Activated CD8-positive, alpha-beta T cell treated with anti-CD3 and anti-CD28 coated beads for 36 hours (primary cell): ENCODE measurements at regions not wholly inside any gene's neighbourhood (a gene's known extent, or its start where the extent isn't known, plus 50 kb on each side); places are given as distances from the start of the nearest gene placed in this dataset.

Experiments used
- ATAC-seq: fragments of 200-7000 bp; cut with Tn5 transposase; one replicate; pipeline ENCODE4 v1.10.0; 2021; ENCODE audit warnings: mild to moderate bottlenecking, moderate library complexity
- CTCF ChIA-PET: fragments of 350-600 bp; sonication (Branson Sonifier 250); formaldehyde crosslinking; loops from one replicate; lab custom pipeline; 2021; ENCODE audit warnings: antibody characterized with exemption; lab: Charles Lee
- POLR2A ChIA-PET: fragments of 350-600 bp; sonication (Branson Sonifier 250); formaldehyde crosslinking; loops from one replicate; lab custom pipeline; 2021; ENCODE audit warnings: antibody characterized with exemption; lab: Charles Lee
- DNase-seq: peaks from one replicate; pipeline ENCODE4 v3.0.0-alpha.2; 2020
- H3K27ac Mint-ChIP-seq: one replicate; pipeline ENCODE4 v1.8.0; 2021; ENCODE audit warnings: mild to moderate bottlenecking, mixed read lengths
- H3K27me3 Mint-ChIP-seq: one replicate; pipeline ENCODE4 v1.8.0; 2021; ENCODE audit warnings: mixed read lengths
- H3K36me3 Mint-ChIP-seq: one replicate; pipeline ENCODE4 v1.8.0; 2021; ENCODE audit warnings: low read depth, mixed read lengths
- H3K4me1 Mint-ChIP-seq: one replicate; pipeline ENCODE4 v1.8.0; 2021; ENCODE audit warnings: low read depth, mixed read lengths
- H3K4me3 Mint-ChIP-seq: one replicate; pipeline ENCODE4 v1.8.0; 2021; ENCODE audit warnings: mild to moderate bottlenecking, moderate library complexity, mixed read lengths
- H3K9me3 Mint-ChIP-seq: one replicate; pipeline ENCODE4 v1.8.0; 2021; ENCODE audit warnings: mixed read lengths
- intact Hi-C: fragments of 100-400 bp; cut with micrococcal nuclease; formaldehyde crosslinking; loops from one replicate; pipeline ENCODE4 v1.10.0; 2022
- TF ChIP-seq, protein P1 (sequence below): fragments of 200-600 bp; IDR thresholded peaks from one replicate; pipeline ENCODE4 v1.8.0; 2022; ENCODE audit warnings: antibody characterized with exemption, mild to moderate bottlenecking

DNA sequence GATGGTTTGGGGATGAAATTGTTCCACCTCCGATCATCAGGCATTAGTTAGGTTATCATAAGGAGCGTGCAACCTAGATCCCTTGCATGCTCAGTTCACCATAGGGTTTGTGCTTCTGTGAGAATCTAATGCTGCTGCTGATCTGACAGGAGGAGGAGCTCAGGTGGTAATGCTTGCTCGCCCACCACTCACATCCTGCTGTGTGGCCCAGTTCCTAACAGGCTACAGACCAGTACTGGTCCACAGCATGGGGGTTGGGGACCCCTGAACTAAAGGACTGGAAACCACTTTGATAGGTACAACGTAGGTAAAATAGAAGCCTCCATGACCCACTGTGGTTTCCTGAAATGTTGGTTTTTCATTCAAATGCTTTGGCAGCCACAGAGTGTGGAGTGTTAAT lies 109.3 kb upstream of the PROKR2 start:
- no peaks in the 10 kb centered on the region for H3K36me3 Mint-ChIP-seq
- no peaks in the 10 kb centered on the region for H3K4me1 Mint-ChIP-seq
- intact Hi-C loops, result no loop called here
- no peaks in the 10 kb centered on the region for H3K9me3 Mint-ChIP-seq
- CTCF ChIA-PET, result no interaction called here
- peaks cover 21% of the 10 kb centered on the region for H3K27me3 Mint-ChIP-seq
- no peak overlapping the region for H3K27ac Mint-ChIP-seq
- POLR2A ChIA-PET, result no interaction called here
- ATAC-seq (no peak), DNase-seq (no peak)
- H3K4me3 Mint-ChIP-seq, result no peak overlapping the region
- TF ChIP-seq, protein P1, sequence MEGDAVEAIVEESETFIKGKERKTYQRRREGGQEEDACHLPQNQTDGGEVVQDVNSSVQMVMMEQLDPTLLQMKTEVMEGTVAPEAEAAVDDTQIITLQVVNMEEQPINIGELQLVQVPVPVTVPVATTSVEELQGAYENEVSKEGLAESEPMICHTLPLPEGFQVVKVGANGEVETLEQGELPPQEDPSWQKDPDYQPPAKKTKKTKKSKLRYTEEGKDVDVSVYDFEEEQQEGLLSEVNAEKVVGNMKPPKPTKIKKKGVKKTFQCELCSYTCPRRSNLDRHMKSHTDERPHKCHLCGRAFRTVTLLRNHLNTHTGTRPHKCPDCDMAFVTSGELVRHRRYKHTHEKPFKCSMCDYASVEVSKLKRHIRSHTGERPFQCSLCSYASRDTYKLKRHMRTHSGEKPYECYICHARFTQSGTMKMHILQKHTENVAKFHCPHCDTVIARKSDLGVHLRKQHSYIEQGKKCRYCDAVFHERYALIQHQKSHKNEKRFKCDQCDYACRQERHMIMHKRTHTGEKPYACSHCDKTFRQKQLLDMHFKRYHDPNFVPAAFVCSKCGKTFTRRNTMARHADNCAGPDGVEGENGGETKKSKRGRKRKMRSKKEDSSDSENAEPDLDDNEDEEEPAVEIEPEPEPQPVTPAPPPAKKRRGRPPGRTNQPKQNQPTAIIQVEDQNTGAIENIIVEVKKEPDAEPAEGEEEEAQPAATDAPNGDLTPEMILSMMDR, result no peak

GRCh38 chr20:5416086-5416485 lies 99.3 kb upstream of the PROKR2 start:
- TF ChIP-seq, protein P1, result no peak
- Mint-ChIP-seq H3K4me3 (no peak overlapping the region), H3K27ac (no peak overlapping the region), H3K9me3 (no peaks in the 10 kb centered on the region), H3K27me3 (peaks cover 9% of the 10 kb centered on the region), H3K4me1 (no peaks in the 10 kb centered on the region), H3K36me3 (no peaks in the 10 kb centered on the region)
- CTCF ChIA-PET, result no interaction called here
- ATAC-seq (no peak), DNase-seq (no peak)
- POLR2A ChIA-PET, result no interaction called here
- intact Hi-C loops, result no loop called here

DNA sequence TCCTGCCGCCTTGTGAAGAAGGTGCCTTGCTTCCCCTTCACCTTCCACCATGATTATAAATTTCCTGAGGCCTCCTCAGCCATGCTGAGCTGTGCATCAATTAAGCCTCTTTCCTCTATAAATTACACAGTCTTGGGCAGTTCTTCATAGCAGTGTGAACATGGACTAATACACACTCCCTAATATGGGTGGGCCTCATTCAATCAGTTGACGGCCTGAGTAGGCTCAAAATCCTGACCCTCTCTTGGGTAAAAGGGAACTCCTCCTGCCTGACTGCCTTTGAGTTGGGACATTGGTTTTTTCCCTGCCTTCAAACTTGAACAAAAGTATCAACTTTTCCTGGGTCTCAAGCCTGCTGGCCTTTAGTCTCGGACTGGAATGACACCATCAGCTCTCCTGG lies 96.6 kb upstream of the PROKR2 start:
- intact Hi-C loops, result no loop called here
- POLR2A ChIA-PET, result no interaction called here

DNA sequence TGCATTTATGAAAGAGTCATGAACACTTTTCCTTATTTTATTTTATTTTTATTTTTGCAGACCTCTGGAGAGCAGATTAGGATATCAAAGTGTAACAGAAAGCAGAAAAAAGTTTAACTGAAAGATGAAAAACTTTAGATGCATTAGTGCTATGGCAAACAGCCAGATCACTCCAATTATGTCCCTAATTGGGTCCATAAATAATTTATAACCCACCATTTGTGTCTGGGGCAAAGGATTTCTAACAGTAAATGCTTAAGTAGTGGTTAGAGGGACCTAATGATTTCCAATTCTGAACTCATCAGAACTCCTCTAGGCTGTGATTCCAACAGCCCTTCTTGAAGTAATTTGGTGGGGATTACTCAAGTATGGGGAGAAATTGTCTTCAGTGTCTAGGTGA lies 93.7 kb upstream of the PROKR2 start:
- no peak for DNase-seq
- H3K36me3 Mint-ChIP-seq, result no peaks in the 10 kb centered on the region
- H3K4me1 Mint-ChIP-seq, result peaks cover 4% of the 10 kb centered on the region
- peaks cover 13% of the 10 kb centered on the region for H3K27me3 Mint-ChIP-seq
- intact Hi-C loops, result no loop called here
- ChIA-PET POLR2A (no interaction called here), CTCF (interaction anchor here (0.7 to 1.5 kb wide), 2 partner anchors 8 to 71 kb away, joined by 3 read pairs; no protein-coding TSS in a partner anchor)
- TF ChIP-seq, protein P1, result no peak
- no peaks in the 10 kb centered on the region for H3K9me3 Mint-ChIP-seq
- no peak overlapping the region for H3K27ac Mint-ChIP-seq
- no peak for ATAC-seq
- H3K4me3 Mint-ChIP-seq, result no peak overlapping the region

More for the DNA sequence above, 96.6 kb upstream of the PROKR2 start:
- TF ChIP-seq, protein P1, result no peak
- Mint-ChIP-seq H3K9me3 (no peaks in the 10 kb centered on the region), H3K36me3 (no peaks in the 10 kb centered on the region), H3K4me1 (no peaks in the 10 kb centered on the region), H3K27me3 (peaks cover 4% of the 10 kb centered on the region), H3K27ac (no peak overlapping the region), H3K4me3 (no peak overlapping the region)
- no peak for DNase-seq
- no peak for ATAC-seq
- CTCF ChIA-PET, result interaction anchor here (1.4 kb wide), 1 partner anchor 192 kb away, joined by 3 read pairs; no protein-coding TSS in a partner anchor

- POLR2A ChIA-PET, result no interaction called here
- intact Hi-C loops, result no loop called here
- no peak overlapping the region for H3K4me3 Mint-ChIP-seq
- peak; percentile 67 for ATAC-seq
- DNase-seq, result peak; percentile 43
- peaks cover 13% of the 10 kb centered on the region for H3K27me3 Mint-ChIP-seq
- CTCF ChIA-PET, result interaction anchor here (0.8 to 1.4 kb wide), 5 partner anchors 11 to 517 kb away, joined by 3 to 8 read pairs (median 3); no protein-coding TSS in a partner anchor
- no peak overlapping the region for H3K27ac Mint-ChIP-seq
- peaks cover 4% of the 10 kb centered on the region for H3K4me1 Mint-ChIP-seq
- TF ChIP-seq, protein P1, result peak; percentile 44
- peaks cover 7% of the 10 kb centered on the region for H3K9me3 Mint-ChIP-seq
- no peaks in the 10 kb centered on the region for H3K36me3 Mint-ChIP-seq
Measured at GRCh38 chr20:5402903-5403531, 86.3 kb upstream of the PROKR2 start.
